ENCODE measurements at regions not wholly inside any gene's neighbourhood (a gene's known extent, or its start where the extent isn't known, plus 50 kb on each side); places are given as distances from the start of the nearest gene placed in this dataset.
A peak's percentile ranks its signal among the peaks of the same experiment; 100 is the strongest.

DNA sequence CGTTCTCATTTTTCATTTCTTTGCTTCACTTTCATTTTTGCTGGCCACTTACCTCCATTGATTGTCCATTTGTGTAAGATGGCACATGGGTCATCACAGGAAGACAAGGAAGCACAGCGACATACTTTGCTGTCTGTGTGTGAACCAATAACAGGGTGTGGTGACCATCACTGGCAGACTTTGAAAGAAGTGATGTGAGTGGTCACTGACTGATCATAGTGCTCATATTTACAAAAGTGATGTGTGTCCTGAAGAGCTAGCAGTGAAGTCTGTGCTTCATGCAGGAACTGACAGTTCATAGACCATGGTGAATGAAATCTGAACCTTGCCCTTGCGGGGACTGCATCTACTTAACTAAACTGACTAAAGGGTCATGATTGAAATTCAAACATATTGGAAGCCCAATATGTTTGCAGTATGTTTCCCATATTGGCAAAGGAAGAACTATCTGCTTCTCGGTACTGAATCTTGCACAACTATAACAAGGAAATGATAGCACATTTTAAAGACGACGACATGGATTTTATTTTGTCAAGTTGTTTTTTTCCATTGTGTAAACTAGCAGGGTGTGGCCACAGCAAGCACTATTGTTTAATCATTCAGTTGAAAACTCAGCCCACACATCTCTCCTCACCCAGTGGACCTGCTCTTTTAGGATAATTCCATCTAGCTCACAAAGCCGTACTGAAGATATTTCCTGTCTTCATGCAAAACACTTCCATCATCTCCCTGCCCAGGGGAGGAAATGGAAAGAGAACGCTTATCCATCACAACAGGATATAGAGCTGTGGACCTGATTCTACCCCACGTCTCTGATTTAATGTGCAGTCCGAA lies 232.0 kb upstream of the ANKRD55 start (continued):
- no peak for TF ChIP-seq SUZ12 (IDR thresholded peaks at IDR 0.05; ENCODE audit: low read depth, low read length)
- TF ChIP-seq, protein P1, sequence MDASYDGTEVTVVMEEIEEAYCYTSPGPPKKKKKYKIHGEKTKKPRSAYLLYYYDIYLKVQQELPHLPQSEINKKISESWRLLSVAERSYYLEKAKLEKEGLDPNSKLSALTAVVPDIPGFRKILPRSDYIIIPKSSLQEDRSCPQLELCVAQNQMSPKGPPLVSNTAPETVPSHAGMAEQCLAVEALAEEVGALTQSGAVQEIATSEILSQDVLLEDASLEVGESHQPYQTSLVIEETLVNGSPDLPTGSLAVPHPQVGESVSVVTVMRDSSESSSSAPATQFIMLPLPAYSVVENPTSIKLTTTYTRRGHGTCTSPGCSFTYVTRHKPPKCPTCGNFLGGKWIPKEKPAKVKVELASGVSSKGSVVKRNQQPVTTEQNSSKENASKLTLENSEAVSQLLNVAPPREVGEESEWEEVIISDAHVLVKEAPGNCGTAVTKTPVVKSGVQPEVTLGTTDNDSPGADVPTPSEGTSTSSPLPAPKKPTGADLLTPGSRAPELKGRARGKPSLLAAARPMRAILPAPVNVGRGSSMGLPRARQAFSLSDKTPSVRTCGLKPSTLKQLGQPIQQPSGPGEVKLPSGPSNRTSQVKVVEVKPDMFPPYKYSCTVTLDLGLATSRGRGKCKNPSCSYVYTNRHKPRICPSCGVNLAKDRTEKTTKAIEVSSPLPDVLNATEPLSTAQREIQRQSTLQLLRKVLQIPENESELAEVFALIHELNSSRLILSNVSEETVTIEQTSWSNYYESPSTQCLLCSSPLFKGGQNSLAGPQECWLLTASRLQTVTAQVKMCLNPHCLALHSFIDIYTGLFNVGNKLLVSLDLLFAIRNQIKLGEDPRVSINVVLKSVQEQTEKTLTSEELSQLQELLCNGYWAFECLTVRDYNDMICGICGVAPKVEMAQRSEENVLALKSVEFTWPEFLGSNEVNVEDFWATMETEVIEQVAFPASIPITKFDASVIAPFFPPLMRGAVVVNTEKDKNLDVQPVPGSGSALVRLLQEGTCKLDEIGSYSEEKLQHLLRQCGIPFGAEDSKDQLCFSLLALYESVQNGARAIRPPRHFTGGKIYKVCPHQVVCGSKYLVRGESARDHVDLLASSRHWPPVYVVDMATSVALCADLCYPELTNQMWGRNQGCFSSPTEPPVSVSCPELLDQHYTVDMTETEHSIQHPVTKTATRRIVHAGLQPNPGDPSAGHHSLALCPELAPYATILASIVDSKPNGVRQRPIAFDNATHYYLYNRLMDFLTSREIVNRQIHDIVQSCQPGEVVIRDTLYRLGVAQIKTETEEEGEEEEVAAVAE (CRISPR knock-in tag; IDR thresholded peaks at IDR 0.05; ENCODE audit: borderline replicate concordance) = peak; percentile 77; the same call in 1 of the 2 replicates
- TF ChIP-seq, protein P2, sequence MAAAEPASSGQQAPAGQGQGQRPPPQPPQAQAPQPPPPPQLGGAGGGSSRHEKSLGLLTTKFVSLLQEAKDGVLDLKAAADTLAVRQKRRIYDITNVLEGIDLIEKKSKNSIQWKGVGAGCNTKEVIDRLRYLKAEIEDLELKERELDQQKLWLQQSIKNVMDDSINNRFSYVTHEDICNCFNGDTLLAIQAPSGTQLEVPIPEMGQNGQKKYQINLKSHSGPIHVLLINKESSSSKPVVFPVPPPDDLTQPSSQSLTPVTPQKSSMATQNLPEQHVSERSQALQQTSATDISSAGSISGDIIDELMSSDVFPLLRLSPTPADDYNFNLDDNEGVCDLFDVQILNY (CRISPR knock-in tag; conservative IDR thresholded peaks at IDR 0.05) = no peak
- peak; percentile 27; the same call in 1 of the 2 replicates for TF ChIP-seq ZNF816 (CRISPR knock-in tag; IDR thresholded peaks at IDR 0.05; ENCODE audit: borderline replicate concordance)
- TF ChIP-seq, protein P3, sequence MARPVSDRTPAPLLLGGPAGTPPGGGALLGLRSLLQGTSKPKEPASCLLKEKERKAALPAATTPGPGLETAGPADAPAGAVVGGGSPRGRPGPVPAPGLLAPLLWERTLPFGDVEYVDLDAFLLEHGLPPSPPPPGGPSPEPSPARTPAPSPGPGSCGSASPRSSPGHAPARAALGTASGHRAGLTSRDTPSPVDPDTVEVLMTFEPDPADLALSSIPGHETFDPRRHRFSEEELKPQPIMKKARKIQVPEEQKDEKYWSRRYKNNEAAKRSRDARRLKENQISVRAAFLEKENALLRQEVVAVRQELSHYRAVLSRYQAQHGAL (CRISPR knock-in tag; IDR thresholded peaks at IDR 0.05; ENCODE audit: not compliant biosample characterization) = no peak
- no peak for TF ChIP-seq ZNF615 (CRISPR knock-in tag; IDR thresholded peaks at IDR 0.05; ENCODE audit: borderline replicate concordance)
- 0 out of 2 replicates have a peak, but pooled peaks have one; percentile 52 for TF ChIP-seq ZSCAN29 (CRISPR knock-in tag; conservative IDR thresholded peaks at IDR 0.05)
- no peak for TF ChIP-seq ZNF101 (CRISPR knock-in tag; IDR thresholded peaks at IDR 0.05; ENCODE audit: borderline replicate concordance, low read depth)
- TF ChIP-seq MED8 (CRISPR knock-in tag; IDR thresholded peaks at IDR 0.05; ENCODE audit: insufficient replicate concordance) = no peak
- TF ChIP-seq POLR2A (IDR thresholded peaks at IDR 0.05; ENCODE audit: insufficient read depth in 1 of 2, low read depth in 2 of 2, low read length in 2 of 2) = no peak
- TF ChIP-seq, protein P4, sequence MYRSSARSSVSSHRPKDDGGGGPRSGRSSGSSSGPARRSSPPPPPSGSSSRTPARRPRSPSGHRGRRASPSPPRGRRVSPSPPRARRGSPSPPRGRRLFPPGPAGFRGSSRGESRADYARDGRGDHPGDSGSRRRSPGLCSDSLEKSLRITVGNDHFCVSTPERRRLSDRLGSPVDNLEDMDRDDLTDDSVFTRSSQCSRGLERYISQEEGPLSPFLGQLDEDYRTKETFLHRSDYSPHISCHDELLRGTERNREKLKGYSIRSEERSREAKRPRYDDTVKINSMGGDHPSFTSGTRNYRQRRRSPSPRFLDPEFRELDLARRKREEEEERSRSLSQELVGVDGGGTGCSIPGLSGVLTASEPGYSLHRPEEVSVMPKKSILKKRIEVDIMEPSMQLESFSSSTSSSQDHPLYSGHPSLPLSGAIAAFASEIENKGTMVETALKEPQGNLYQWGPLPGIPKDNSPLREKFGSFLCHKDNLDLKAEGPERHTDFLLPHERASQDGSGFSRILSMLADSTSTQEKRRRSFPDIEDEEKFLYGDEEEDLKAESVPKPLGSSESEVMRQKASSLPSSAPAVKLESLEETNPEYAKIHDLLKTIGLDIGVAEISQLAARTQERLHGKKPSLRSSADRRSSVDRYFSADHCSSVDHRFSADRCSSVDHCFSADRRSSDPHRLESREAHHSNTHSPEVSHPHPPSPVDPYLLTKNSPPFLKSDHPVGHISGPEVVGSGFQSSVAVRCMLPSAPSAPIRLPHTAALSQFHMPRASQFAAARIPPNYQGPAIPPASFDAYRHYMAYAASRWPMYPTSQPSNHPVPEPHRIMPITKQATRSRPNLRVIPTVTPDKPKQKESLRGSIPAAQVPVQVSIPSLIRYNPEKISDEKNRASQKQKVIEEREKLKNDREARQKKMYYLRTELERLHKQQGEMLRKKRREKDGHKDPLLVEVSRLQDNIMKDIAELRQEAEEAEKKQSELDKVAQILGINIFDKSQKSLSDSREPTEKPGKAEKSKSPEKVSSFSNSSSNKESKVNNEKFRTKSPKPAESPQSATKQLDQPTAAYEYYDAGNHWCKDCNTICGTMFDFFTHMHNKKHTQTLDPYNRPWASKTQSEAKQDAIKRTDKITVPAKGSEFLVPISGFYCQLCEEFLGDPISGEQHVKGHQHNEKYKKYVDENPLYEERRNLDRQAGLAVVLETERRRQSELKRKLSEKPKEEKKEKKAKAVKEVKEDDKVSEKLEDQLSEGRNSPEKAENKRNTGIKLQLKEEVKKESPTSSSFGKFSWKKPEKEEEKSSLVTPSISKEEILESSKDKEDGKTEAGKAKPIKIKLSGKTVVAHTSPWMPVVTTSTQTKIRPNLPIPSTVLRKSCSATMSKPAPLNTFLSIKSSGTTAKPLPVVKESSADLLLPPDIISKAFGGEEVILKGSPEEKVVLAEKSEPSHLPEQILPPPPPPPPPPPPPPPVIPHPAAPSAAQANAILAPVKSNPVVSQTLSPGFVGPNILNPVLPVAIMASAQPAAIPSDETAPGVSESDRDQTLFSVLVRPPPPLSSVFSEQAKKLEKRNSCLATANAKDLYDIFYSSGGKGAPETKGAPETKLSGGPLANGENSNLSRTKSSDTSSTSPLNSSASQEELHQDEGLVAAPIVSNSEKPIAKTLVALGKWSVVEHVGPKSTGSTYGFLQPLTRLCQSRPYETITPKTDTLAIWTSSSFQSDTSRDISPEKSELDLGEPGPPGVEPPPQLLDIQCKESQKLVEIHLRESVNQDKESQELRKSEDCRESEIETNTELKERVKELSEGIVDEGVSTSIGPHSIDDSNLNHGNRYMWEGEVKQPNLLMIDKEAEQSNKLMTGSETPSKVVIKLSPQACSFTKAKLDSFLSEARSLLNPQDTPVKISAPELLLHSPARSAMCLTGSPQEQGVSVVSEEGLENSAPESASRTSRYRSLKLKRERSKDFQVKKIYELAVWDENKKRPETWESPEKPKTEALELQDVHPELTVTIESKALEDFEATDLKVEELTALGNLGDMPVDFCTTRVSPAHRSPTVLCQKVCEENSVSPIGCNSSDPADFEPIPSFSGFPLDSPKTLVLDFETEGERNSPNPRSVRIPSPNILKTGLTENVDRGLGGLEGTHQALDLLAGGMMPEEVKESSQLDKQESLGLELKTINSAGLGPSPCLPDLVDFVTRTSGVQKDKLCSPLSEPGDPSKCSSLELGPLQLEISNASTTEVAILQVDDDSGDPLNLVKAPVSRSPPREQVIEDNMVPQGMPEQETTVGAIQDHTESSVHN (CRISPR knock-in tag; IDR thresholded peaks at IDR 0.05) = no peak
- TF ChIP-seq ZNF644 (CRISPR knock-in tag; IDR thresholded peaks at IDR 0.05; ENCODE audit: low read depth) = peak; percentile 95
- TF ChIP-seq NRL (CRISPR knock-in tag; IDR thresholded peaks at IDR 0.05; ENCODE audit: borderline replicate concordance) = no peak
- TF ChIP-seq ZNF773 (CRISPR knock-in tag; IDR thresholded peaks at IDR 0.05; ENCODE audit: borderline replicate concordance) = no peak

Data from HepG2 (cell line).